HG03175 (cell line): ENCODE measurements at regions not wholly inside any gene's neighbourhood (a gene's known extent, or its start where the extent isn't known, plus 50 kb on each side); places are given as distances from the start of the nearest gene placed in this dataset.
"Not testable (repeated sequence)": the region's sequence is repeated elsewhere in the genome, so short reads cannot be mapped to it uniquely, and the experiment has no call there.

Source experiments
- ATAC-seq: cut with Tn5 transposase; IDR thresholded peaks from one replicate; pipeline ENCODE4 v1.9.1; 2021; ENCODE audit warnings: mild to moderate bottlenecking, moderate library complexity; ENCODE audit not compliant: unreplicated experiment

- no peak for ATAC-seq
Observed at GRCh38 chr9:15047028-15047551, 136.9 kb upstream of the FREM1 start.

GRCh38 chr9:15033316-15033715 lies 123.1 kb upstream of the FREM1 start:
- no peak for ATAC-seq

GRCh38 chr9:15032860-15033259 lies 122.6 kb upstream of the FREM1 start:
- ATAC-seq, result no peak

- ATAC-seq, result no peak
Observed at GRCh38 chr9:15021146-15021545, 110.9 kb upstream of the FREM1 start.

GRCh38 chr9:15018096-15018637 lies 107.9 kb upstream of the FREM1 start:
- no peak for ATAC-seq

- no peak for ATAC-seq
Observed at GRCh38 chr9:15010581-15010980, 100.4 kb upstream of the FREM1 start.

GRCh38 chr9:15007698-15008097 lies 97.5 kb upstream of the FREM1 start:
- no peak for ATAC-seq

- ATAC-seq, result no peak
Observed at GRCh38 chr9:14994738-14995137, 84.5 kb upstream of the FREM1 start.

- peak; percentile 21 for ATAC-seq
Observed at GRCh38 chr9:14993901-14994554, 83.8 kb upstream of the FREM1 start.

- peak; percentile 38 for ATAC-seq
Observed at GRCh38 chr9:14993061-14993800, 83.0 kb upstream of the FREM1 start.

GRCh38 chr9:14992516-14992915 lies 82.3 kb upstream of the FREM1 start:
- no peak for ATAC-seq

GRCh38 chr9:14992081-14992480 lies 81.9 kb upstream of the FREM1 start:
- ATAC-seq, result no peak

GRCh38 chr9:14990647-14991046 lies 80.4 kb upstream of the FREM1 start:
- not testable (repeated sequence) for ATAC-seq

- no peak for ATAC-seq
Observed at GRCh38 chr9:14989811-14990210, 79.6 kb upstream of the FREM1 start.

GRCh38 chr9:14989336-14989735 lies 79.1 kb upstream of the FREM1 start:
- not testable (repeated sequence) for ATAC-seq

GRCh38 chr9:14987858-14988257 lies 77.6 kb upstream of the FREM1 start:
- peak; percentile 69 for ATAC-seq

- no peak for ATAC-seq
Observed at GRCh38 chr9:14985419-14985818, 75.2 kb upstream of the FREM1 start.

- ATAC-seq, result no peak
Observed at GRCh38 chr9:14983599-14983998, 73.4 kb upstream of the FREM1 start.

GRCh38 chr9:14981291-14981950 lies 71.2 kb upstream of the FREM1 start:
- no peak for ATAC-seq

GRCh38 chr9:14978022-14979000 lies 68.1 kb upstream of the FREM1 start:
- no peak for ATAC-seq
